HG03097 (cell line): ENCODE measurements at regions not wholly inside any gene's neighbourhood (a gene's known extent, or its start where the extent isn't known, plus 50 kb on each side); places are given as distances from the start of the nearest gene placed in this dataset.
"Not testable (repeated sequence)": the region's sequence is repeated elsewhere in the genome, so short reads cannot be mapped to it uniquely, and the experiment has no call there.

Experiments
- ATAC-seq: cut with Tn5 transposase; IDR thresholded peaks from one replicate; pipeline ENCODE4 v1.9.1; 2021; ENCODE audit not compliant: unreplicated experiment, low FRiP score

DNA sequence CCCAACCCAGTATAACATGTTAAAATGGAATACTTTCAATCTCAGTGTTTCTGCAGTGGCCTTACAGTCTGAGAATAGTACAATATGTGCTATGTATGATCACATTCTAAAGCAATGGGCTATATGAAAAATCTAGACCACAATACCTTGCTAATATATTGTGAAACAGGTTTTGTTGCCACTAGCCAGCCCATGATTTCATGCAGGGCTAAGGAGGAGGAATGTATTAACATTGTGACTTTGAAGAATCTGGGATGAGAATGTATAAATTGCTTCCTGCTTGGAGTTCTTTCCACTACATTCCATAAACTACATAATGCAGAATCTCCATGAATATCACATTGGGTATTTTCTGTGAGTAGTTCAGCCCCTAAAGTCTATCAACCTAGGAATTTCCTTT is 935.4 kb upstream of the GRIA3 start:
- no peak for ATAC-seq

DNA sequence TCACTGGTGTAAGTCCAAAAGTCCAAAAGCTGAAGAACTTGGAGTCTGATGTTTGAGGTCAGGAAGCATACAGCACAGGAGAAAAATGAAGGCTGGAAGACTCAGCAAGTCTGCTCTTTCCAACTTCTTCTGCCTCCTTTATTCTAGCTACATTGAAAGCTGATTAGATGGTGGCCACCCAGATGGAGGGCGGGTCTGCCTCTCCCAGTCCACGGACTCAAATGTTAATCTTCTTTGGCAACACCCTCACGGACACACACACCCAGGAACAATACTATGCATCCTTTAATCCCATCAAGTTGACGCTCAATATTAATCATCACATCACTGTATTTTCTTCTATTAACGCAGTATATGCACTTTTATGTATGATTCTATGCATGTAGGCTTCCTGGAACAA is 931.6 kb upstream of the GRIA3 start:
- no peak for ATAC-seq

DNA sequence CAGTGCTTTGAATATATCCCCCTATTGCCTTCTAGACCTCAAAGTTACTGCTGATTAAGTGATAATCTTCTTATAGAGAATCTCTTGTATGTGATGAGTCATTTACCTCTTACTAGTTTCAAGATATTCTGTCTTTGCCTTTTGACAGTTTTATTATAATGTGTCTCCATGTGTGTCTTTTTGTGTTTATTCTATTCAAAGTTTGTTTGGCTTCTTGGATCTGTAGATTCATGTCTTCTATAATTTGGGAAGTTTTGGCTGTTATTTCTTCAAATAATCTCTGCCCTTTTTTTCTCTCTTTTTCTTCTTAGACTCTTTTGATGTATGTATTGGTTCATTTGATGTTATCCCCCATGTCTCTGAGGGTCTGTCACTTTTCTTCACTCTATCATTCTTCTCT is 915.7 kb upstream of the GRIA3 start:
- ATAC-seq: no peak

DNA sequence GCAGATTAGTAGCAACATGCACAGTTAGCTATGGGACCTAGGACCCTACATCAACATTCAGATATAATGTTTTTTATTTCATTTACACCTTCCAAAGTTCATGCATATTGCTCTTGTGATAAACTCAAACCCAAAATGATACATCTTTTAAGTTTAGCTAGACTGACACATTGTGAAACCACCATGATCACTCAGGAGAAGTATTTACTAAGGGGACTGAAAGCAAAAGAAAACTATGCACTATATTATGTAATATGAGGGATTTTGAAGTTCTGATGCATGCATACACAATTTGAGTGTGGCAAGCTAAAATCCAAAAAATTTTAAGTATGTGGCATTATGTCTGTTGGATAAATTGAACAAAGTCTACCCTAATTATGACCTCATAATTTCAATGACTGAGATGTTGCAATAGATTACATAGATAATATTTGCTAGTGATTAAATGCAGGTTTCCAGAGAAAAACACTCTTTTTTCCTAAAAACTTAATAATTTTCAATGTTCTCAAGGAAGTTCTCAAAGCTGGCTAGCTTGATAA is 914.8 kb upstream of the GRIA3 start:
- no peak for ATAC-seq

DNA sequence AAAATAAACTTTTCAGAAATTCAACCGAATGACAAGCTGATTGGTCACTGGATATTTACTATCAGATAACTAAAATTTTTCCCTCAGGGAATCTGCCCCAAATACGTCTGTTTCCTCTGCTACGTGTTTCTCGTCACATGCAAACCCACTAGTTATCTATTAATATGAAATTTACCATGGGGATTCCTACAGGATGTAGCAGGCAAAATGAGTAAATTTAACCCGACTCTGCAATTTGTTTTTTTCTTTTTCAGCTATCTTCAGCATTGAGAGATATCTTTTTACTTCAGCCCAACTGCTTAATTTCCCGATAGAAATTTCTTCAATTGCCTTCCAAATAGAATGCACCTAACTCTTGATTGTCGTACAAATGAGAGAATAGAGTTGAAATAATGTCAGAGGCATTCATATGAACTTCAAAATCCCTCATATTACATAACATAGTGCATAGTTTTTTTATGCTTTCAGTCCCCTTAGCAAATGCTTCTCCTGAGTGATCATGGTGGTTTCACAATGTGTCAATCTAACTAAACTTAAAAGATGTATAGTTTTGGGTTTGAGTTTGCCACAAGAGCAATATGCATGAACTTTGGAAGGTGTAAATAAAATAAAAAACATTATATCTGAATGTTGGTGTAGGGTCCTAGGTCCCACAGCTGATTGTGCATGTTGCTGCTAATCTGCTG is 913.1 kb upstream of the GRIA3 start:
- no peak for ATAC-seq

DNA sequence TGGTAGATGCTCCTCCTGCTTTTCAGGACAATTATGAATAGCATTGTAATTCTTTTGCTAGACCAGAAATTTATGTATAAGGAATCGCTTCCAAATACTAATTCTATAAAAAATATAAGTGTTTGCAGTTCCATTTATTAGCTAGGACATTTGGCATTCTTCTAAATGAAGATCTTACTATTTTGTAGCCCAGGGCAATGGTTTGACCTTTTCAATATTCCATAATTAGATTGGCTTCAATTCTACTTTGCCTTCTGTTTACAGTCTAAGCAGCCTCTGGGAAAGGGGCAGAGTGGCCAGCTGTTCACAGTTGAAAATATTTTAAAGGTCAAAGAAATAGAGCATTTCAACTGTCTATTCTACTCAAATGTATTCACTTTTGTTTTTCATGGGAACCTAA is 912.1 kb upstream of the GRIA3 start:
- ATAC-seq: no peak

DNA sequence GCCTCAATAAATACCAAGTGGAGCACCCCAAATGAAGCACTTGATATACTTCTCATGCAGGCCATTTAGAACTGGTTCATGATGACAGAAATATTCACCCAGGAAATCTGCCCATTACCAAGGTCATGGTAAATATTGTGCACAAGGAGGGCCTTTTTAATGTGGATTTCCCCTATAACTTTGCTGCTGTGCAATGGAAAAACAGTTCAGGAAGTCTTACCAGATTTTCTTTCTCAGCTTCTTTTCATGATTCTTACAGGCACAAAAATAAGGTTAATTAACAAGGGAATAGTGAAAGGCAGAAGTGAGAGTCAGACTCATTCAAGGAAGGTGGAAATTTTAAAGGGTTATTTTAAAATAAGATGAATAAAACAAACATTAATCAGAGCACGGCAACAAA is 904.3 kb upstream of the GRIA3 start:
- ATAC-seq: no peak

DNA sequence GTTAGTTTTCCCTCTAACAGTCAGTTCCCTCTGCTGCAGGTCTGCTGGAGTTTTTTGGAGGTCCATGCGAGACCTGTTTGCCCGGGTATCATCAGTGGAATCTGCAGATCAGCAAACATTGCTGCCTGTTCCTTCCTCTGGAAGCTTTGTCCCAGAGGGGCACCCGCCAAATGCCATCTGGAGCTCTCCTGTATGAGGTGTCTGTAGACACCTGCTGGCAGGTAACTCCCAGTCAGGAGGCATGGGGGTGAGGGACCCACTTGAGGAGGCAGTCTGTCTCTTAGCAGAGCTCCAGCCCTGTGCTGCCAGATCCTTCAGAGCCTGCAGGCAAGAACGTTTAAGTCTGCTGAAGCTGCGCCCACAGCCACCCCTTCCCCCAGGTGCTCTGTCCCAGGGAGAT is 884.3 kb upstream of the GRIA3 start:
- not testable (repeated sequence) for ATAC-seq

DNA sequence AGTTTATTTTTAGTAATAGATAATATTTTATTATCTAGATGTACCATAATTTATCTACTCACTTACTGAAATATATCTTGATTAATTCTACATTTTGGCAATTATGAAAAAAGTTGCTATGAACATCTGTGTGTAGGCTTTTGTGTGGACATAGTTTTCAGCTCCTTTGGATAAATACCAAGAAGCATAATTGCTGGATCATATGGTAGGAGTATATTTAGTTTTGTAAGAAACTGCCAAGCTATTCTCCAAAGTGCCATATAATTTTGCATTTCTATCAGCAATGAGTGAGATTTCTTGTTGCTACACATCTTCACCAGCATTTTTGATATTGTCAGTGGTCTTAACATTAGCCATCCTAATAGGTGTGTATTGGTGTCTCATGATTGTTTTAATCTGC is 882.6 kb upstream of the GRIA3 start:
- ATAC-seq: no peak

DNA sequence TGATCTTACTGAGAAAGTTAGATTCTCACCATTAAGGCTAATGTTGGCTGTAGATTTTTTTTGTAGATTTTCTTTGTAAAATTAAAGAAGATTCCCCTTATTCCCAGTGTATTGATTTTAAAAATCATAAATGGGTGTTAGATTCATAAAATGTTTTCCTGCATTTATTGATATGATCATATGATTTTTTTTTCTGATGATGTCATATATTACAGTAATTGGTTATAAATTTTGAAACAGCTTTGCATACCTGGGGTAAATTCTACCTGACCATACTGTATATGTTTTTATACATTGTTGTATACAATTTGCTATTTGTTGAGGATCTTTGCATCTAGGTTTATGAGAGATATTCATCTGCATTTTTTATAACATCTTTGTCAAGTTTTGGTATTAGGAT is 880.3 kb upstream of the GRIA3 start:
- no peak for ATAC-seq

DNA sequence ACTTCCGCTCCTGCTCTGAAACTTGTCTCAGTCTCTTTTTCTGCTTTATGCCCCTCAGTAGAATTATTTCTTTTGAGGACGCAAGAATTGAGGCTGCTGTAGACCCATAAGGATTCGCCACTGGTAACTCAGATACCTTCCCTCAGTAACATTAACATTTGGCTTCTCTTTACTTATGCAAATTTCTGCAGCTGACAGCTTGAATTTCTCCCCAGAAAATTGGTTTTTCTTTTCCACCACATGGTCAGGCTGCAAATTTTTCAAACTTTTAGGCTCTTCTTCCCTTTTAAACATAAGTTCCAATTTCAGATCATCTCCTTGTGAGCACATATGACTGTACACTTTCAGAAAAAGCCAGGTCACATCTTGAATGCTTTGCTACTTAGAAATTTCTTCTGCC is 839.3 kb upstream of the GRIA3 start:
- ATAC-seq: no peak

DNA sequence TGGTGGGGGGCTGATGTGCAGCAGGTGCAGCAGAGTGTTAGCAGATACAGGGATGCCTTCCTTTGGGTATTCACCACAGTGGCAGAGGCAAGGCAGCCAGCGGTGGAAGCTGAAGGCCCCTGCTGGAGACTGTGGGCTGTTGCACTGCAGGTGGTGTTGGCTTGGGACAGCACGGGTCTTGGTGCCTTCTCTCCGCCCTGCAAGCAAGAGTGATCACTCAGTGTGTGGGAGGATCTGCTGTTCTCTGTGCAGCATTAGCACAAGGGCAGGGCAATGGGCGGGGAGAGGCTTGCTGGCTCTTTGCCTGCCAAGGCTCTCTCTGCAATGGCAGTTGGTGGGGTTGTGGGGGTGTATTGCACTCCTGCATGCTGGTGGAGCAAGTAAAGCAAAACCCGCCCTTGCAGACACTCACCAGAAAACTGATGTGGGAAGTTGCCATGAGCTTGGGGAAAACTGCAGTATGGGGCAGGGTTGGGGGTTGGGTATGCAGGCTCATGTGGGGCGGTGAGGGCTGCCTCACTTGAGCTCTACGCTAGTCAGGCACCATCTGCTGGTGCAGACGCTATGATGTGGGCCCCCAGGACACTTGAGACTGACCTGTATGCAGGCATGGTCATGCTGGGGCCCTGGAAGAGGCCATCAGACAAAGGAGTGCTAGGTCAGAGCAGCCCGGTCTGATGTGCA is 820.8 kb upstream of the GRIA3 start:
- no peak for ATAC-seq

DNA sequence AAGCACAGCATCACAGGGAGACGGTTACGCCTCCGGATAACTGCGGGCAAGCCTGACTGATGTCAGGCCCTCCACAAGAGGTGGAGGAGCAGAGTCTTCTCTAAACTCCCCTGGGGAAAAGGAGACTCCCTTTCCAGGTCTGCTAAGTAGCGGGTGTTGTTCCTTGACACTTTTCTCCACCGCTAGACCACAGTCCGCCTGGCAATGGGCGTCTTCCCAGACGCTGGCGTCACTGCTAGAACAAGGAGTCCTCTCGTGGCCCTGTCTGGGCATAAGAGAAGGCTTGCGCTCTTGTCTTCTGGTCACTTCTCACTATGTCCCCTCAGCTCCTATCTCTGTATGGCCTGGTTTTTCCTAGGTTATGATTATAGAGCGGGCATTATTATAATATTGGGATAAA is 808.5 kb upstream of the GRIA3 start:
- not testable (repeated sequence) for ATAC-seq

DNA sequence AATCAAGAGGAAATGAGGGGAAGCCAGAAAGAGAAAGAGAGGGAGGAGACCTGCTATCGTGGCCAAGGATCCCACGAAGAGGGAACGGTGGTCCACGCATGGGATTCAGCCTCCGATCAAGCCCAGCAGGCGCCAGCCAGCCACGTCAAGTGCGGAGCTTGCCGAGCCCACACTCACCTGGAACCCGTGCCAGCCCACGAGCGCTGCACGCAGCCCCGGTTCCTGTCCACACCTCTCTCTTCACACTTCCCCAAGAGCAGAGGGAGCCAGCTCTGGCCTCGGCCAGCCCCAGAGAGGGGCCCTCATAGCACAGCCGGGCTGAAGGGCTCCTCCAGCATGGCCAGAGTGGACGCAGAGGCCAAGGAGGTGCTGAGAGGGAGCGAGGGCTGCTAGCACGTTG is 795.1 kb upstream of the GRIA3 start:
- no peak for ATAC-seq

DNA sequence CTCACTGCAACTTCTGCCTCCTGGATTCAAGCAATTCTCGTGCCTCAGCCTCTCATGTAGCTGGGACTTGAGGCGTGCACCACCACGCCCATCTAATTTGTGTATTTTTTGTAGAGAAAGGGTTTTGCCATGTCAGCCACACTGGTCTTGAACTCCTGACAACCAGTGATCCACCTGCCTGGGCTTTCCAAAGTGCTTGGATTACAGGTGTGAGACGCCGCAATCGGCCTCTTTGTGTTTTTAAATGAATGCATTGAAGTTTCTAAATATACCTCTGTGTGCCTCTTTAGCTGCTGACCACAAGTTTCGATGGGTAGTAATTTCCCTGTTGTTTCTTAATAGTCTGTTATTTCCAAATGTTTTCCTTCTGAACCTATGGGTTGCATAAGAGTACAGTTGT is 765.3 kb upstream of the GRIA3 start:
- ATAC-seq: no peak

DNA sequence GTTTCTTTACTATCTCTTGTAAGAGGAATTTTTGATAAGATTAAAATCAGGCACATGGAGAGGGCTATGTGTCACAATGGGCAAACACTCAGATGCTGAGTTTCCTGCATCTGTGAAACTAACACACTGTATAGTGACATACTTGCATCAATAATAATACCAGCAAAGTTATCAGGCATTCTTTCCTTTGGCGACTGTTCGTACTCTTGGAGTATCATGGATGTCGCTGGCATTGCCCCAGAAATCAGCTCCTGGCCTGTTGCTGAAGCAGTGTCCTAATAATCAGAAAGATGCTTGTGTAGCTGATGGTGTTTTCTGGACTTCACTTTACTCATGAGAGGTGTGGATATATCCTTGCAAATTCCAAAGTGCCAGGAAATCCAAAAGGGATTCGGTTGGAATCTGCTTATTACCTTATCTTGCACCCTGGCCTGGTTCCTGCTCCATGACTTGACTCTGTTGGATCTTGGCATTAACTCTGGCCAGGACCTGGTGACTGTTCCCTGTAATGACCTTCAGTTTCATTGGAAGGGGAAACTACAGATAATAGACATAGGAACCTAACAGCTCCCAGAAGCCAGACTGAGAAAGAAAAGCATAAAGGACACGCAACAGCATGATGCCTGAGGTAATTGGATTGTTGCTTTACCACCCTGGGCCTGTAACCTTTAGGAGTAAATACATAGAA is 762.5 kb upstream of the GRIA3 start:
- no peak for ATAC-seq

DNA sequence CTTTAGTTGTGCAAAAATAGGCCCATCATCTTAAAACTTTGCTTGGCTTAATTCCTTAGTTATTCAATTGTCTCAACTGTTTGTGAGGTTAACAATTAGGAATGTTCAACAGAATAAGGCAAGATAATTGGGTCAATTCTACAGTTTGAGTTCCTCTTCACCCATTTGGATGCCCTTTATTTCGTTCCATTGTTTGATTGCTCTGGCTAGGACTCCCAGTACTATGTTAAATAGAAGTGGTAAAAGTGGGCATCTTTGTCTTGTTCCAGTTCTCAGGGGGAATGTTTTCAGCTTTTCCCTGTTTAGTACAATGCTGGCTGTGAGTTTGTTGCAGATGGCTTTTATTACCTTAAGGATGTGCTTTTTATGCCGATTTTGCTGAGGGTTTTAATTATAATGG is 761.5 kb upstream of the GRIA3 start:
- ATAC-seq: no peak

DNA sequence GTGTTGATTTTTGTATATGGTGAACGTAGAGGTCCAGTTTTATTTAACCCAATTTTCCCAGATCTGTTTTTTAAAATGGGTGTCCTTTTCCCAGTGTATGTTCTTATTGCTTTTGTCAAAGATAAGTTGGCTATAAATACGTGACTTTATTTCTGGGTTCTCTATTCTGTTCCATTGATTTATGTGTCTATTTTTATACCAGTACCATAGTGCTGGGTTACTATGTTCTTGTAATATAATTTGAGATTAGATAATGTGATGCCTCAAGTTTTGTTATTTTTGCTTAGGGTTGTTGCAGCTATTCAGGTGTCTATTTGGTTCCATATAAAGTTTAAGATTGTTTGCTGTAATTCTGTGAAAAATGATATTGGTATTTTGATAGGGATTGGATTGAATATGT is 749.1 kb upstream of the GRIA3 start:
- ATAC-seq: no peak

DNA sequence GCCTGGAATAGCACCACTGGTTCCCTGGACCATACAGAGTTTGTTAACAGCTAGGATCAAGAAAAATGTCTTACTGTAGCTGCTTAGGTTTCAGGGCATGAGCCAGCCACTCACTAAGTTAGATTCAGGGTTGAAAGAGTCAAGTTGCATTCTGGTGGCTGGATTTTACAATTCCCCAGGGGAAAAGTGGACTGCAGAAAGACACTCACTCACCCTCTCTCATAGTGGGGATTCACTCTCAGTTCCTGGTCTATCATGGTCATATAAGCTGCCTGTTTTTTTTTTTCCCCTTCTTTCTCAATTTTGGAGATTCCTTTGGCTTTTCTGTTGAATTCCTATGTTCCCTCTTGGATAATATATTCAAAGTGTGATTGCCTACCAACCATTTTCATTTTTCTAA is 744.2 kb upstream of the GRIA3 start:
- ATAC-seq: no peak

DNA sequence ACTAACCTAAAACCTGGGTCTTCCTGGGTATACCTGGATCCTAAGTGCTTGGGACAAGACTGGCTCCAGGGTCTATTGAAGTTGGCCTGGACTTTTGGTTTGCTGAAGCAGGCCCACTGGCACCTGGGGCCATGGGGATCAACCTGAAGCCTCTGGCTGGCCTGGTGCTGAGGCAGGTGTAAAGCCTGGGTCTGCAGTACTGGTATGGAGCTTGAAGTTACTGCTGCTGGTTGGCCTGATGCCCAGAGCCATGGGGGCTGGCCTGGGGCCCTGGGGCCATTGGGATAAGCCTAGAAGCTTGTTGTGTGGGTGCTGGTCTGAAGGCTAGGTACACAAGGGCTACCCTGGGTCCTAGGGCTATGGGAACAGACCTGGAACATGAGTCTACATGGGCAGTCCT is 743.2 kb upstream of the GRIA3 start:
- no peak for ATAC-seq

DNA sequence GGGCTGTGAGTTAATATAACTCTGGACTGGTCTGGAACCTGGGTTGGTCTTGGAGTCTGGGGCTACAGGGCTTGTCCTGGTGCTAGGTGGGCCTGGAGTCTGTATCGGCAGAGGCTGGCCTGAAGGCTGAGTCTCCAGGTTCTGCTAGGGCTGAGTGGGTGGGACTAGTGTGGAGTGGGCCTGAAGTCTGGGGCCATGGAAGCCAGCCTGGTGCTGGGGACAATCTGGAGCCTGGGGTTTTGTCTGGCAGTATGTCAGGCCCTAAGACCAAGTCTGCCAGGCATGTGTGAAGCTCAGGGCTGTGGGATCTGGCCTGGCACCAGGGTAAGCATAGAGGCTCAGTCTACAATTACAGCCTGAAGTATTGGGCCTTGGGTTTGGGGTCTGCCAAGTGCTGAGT is 742.6 kb upstream of the GRIA3 start:
- no peak for ATAC-seq

DNA sequence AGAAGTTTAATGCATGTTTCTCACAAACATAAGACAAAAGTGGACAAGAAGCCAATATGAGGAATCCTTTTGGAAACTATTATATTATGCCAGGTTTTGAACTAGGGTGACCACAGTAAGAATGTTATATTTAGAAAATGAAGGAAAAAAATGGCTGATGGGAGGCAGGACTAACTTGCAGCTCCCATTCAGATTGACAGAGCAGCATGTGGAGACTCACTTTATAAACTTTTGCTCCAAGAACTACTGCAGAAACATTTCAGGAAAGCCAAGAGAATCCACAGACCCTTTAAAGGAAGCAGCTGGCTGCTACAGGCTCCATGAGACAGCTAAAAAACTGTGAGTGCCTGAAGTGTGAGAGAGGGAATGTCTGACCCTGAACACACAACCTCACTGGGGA is 738.6 kb upstream of the GRIA3 start:
- no peak for ATAC-seq
